ENCODE measurements at regions not wholly inside any gene's neighbourhood (a gene's known extent, or its start where the extent isn't known, plus 50 kb on each side); places are given as distances from the start of the nearest gene placed in this dataset.

- TF ChIP-seq ZNF462 (CRISPR knock-in tag; IDR thresholded peaks at IDR 0.05) (no peak), EZH2phosphoT487 (IDR thresholded peaks at IDR 0.05; ENCODE audit: unreplicated experiment) (no peak), ETS1 (IDR thresholded peaks at IDR 0.05) (no peak), ZNF114 (CRISPR knock-in tag; IDR thresholded peaks at IDR 0.05) (no peak), ZNF331 (CRISPR knock-in tag; IDR thresholded peaks at IDR 0.05; ENCODE audit: low read depth) (no peak), EZH2 (IDR thresholded peaks at IDR 0.05; ENCODE audit: low read depth, unreplicated experiment) (no peak), STAT1 (IDR thresholded peaks at IDR 0.05; ENCODE audit: unreplicated experiment) (no peak)
Measured at GRCh38 chr1:147821883-147822282, 61.5 kb upstream of the GJA5 start (continued).

- Histone ChIP-seq H3K27me3 (ENCODE audit: insufficient read depth) (no peaks in the 10 kb centered on the region), H3K4me1 (ENCODE audit: insufficient read depth) (no peaks in the 10 kb centered on the region), H3K4me3 (no peak overlapping the region), H3K9me2 (ENCODE audit: insufficient read depth) (0 out of 2 replicates have a peak, but pooled peaks cover 11% of the 10 kb centered on the region), H2AFZ (no peak overlapping the region), H3K36me3 (ENCODE audit: insufficient read depth) (no peaks in the 10 kb centered on the region), H4K20me1 (replicated peaks; ENCODE audit: insufficient read depth) (no peaks in the 10 kb centered on the region), H3K4me2 (no peak overlapping the region), H3F3A (replicated peaks; ENCODE audit: low read depth) (no peaks in the 10 kb centered on the region), H3K79me2 (replicated peaks; ENCODE audit: insufficient read depth) (no peaks in the 10 kb centered on the region), H3K27ac (ENCODE audit: low read depth) (no peak overlapping the region)
- no peak for ATAC-seq
- Mint-ChIP-seq H3K4me3 (no peak overlapping the region), H3K27ac (no peak overlapping the region), H3K27me3 (ENCODE audit: insufficient read depth, low read depth, poor library complexity) (no peaks in the 10 kb centered on the region), H3K4me1 (no peaks in the 10 kb centered on the region), H3K36me3 (ENCODE audit: low read depth) (no peaks in the 10 kb centered on the region), H3K9me3 (no peaks in the 10 kb centered on the region)
- no peak for TF ChIP-seq ZNF331 (CRISPR knock-in tag; IDR thresholded peaks at IDR 0.05; ENCODE audit: low read depth)
- no peak for TF ChIP-seq POLR2AphosphoS5 (IDR thresholded peaks at IDR 0.05; ENCODE audit: low read depth)
- no peak for TF ChIP-seq CREB1 (CRISPR knock-in tag; IDR thresholded peaks at IDR 0.05; ENCODE audit: low read depth)
- TF ChIP-seq EZH2phosphoT487 (IDR thresholded peaks at IDR 0.05; ENCODE audit: unreplicated experiment), result no peak
- TF ChIP-seq ZNF114 (CRISPR knock-in tag; IDR thresholded peaks at IDR 0.05), result no peak
- DNase-seq (ENCODE audit: low spot score), result no peak
Measured at GRCh38 chr1:147822292-147822691, 61.9 kb upstream of the GJA5 start.

All from GM23338 (cell line).